ENCODE measurements at regions not wholly inside any gene's neighbourhood (a gene's known extent, or its start where the extent isn't known, plus 50 kb on each side); places are given as distances from the start of the nearest gene placed in this dataset.
"Not testable (repeated sequence)": the region's sequence is repeated elsewhere in the genome, so short reads cannot be mapped to it uniquely, and the experiment has no call there.

- Mint-ChIP-seq H3K9me3 (no peaks in the 10 kb centered on the region), H3K27me3 (peaks cover 9% of the 10 kb centered on the region), H3K4me1 (no peaks in the 10 kb centered on the region), H3K36me3 (no peaks in the 10 kb centered on the region), H3K27ac (no peak overlapping the region), H3K4me3 (no peak overlapping the region)
- CTCF ChIA-PET: no interaction called here
- no peak for DNase-seq
Measured at GRCh38 chr6:15819841-15820240, 157.0 kb upstream of the DTNBP1 start.

GRCh38 chr6:15819226-15819625, 156.4 kb upstream of the DTNBP1 start:
- Mint-ChIP-seq H3K36me3 (no peaks in the 10 kb centered on the region), H3K4me3 (no peak overlapping the region), H3K9me3 (no peaks in the 10 kb centered on the region), H3K27me3 (peaks cover 9% of the 10 kb centered on the region), H3K4me1 (no peaks in the 10 kb centered on the region), H3K27ac (no peak overlapping the region)
- DNase-seq: no peak
- CTCF ChIA-PET: no interaction called here

DNA sequence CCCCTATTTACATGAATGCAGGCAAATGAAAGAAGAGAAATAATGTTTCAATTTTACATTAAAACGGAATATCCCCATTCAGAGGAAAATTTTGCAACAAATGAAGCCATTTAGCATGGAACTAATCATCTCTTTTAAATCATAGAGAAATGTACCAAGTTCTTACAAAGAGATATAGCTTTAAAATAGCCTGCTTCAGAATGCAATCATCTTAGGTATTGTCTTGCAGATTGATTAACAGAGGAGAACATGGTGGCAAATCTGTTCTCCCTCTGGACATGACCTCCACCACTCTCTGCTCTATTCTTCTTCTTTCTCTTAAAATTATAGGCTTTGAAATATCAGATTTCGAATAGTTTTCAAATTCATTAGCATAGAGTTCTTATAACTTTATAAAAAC, 155.7 kb upstream of the DTNBP1 start:
- no peaks in the 10 kb centered on the region for H3K9me3 Mint-ChIP-seq
- CTCF ChIA-PET: no interaction called here
- no peak overlapping the region for H3K27ac Mint-ChIP-seq
- no peak for DNase-seq
- no peaks in the 10 kb centered on the region for H3K36me3 Mint-ChIP-seq
- H3K4me1 Mint-ChIP-seq: no peaks in the 10 kb centered on the region
- peaks cover 9% of the 10 kb centered on the region for H3K27me3 Mint-ChIP-seq
- no peak overlapping the region for H3K4me3 Mint-ChIP-seq

DNA sequence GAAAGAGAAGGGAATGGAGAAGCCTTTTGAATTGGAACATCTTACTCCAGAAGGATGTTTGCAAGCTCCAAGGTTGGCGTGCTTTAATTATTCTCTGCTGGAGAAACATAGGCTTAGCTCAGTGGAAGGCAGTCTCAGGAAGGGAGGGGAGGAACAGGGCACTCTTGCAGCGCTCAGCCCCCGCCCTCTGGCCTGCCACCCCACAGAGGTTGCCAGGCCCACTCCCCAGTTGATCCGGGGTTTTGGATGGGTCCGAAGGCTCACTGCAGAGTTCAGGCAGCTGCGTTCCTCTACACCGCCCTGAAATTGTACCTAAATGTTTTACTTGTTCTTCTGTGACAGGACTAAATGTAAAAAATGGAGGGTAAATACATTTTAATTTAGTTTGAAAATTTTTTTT, 155.2 kb upstream of the DTNBP1 start:
- H3K4me1 Mint-ChIP-seq: no peaks in the 10 kb centered on the region
- H3K27ac Mint-ChIP-seq: no peak overlapping the region
- no peaks in the 10 kb centered on the region for H3K36me3 Mint-ChIP-seq
- CTCF ChIA-PET: no interaction called here
- no peak overlapping the region for H3K4me3 Mint-ChIP-seq
- peaks cover 9% of the 10 kb centered on the region for H3K27me3 Mint-ChIP-seq
- no peaks in the 10 kb centered on the region for H3K9me3 Mint-ChIP-seq
- DNase-seq: no peak

GRCh38 chr6:15817100-15817499, 154.3 kb upstream of the DTNBP1 start:
- no peaks in the 10 kb centered on the region for H3K9me3 Mint-ChIP-seq
- H3K4me1 Mint-ChIP-seq: no peaks in the 10 kb centered on the region
- DNase-seq: no peak
- CTCF ChIA-PET: no interaction called here
- H3K27me3 Mint-ChIP-seq: peaks cover 9% of the 10 kb centered on the region
- no peak overlapping the region for H3K27ac Mint-ChIP-seq
- no peak overlapping the region for H3K4me3 Mint-ChIP-seq
- H3K36me3 Mint-ChIP-seq: no peaks in the 10 kb centered on the region

DNA sequence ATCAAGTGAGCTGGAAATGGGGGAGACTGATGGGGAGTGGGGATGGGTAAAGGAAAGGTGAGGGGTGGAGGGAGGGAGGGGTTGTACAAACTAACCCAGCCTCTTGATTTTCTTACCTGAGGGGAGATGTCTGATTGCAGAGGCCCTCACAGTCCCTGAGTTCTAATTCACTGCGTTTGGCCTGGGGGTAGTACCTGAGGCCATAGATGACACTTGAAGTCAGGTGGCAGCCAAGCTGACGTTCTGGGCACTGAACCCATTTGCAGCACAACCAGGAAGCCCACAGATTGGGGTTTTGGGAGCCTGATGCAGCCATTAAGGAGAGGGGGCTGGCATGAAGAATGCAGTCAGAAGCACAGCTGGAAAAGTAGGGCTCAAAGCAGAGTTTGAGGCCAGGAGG, 153.8 kb upstream of the DTNBP1 start:
- Mint-ChIP-seq H3K4me1 (no peaks in the 10 kb centered on the region), H3K36me3 (no peaks in the 10 kb centered on the region), H3K27me3 (peaks cover 5% of the 10 kb centered on the region), H3K4me3 (no peak overlapping the region), H3K27ac (no peak overlapping the region), H3K9me3 (no peaks in the 10 kb centered on the region)
- CTCF ChIA-PET: no interaction called here
- DNase-seq: no peak

DNA sequence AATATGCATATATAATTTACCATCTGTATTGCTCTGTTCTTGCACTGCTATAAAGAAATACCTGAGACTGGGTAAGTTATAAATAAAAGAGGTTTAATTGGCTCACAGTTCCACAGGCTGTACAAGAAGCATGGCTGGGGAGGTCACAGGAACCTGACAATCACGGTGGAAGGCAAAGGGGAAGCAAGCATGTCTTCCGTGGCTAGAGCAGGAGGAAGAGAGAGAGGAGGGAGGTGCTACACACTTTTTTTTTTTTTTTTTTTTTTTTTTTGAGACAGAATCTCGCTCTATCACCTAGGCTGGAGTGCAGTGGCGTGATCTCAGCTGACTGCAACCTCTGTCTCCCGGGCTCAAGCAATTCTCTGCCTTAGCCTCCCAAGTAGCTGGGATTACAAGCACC, 150.9 kb upstream of the DTNBP1 start:
- H3K27me3 Mint-ChIP-seq, CTCF ChIA-PET: not testable (repeated sequence)

DNA sequence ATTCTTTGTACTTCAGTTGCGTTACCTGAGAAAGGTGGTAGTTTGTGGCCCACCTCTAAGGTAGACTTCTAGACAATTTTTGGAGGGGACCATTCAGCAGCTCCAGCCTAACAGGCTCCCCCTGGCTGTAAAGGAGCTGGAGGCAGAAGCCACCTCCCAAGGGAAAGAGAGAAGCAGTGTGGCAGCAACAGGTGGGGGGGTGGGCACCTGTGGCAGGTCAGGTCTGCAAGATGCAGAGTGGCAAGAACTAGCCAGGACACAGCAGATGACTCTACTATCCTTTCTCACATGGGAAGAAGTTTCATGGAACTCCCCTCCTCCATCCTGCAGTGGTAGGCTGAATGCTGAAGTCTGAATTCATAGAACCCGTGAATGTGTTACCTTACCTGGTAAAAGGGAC, 148.3 kb upstream of the DTNBP1 start:
- CTCF ChIA-PET: interaction anchor here (1.4 kb wide), 1 partner anchor 120 kb away, joined by 4 read pairs; no protein-coding TSS in a partner anchor
- no peak overlapping the region for H3K27ac Mint-ChIP-seq
- no peak overlapping the region for H3K4me3 Mint-ChIP-seq
- H3K36me3 Mint-ChIP-seq: no peaks in the 10 kb centered on the region
- no peaks in the 10 kb centered on the region for H3K4me1 Mint-ChIP-seq
- peaks cover 5% of the 10 kb centered on the region for H3K27me3 Mint-ChIP-seq
- no peak for DNase-seq
- H3K9me3 Mint-ChIP-seq: no peaks in the 10 kb centered on the region

More for the DNA sequence above, 150.9 kb upstream of the DTNBP1 start:
- not testable (repeated sequence) for DNase-seq, H3K36me3 Mint-ChIP-seq, H3K4me3 Mint-ChIP-seq, H3K4me1 Mint-ChIP-seq, H3K9me3 Mint-ChIP-seq, H3K27ac Mint-ChIP-seq

DNA sequence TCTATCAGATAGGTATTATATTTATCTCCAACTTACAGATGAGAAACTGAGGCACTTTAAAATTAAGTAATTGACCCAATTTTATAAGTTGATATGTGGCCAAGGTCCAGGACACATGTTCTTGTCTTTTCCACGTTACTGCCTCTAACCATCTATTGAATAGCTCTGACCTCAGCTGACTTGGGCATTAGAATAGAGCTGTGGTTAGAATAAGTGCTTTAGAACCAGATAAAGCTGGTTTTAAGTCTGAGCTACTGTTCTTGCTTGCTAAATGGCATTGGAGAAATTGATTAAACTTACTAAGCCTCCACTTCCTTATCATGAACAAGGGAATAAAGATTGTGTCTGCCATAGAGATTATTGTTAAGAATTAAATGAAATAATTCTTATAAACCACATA, 147.8 kb upstream of the DTNBP1 start:
- CTCF ChIA-PET: interaction anchor here (1.4 kb wide), 1 partner anchor 119 kb away, joined by 4 read pairs; no protein-coding TSS in a partner anchor
- Mint-ChIP-seq H3K9me3 (no peaks in the 10 kb centered on the region), H3K27me3 (peaks cover 5% of the 10 kb centered on the region), H3K4me3 (no peak overlapping the region), H3K4me1 (no peaks in the 10 kb centered on the region), H3K27ac (no peak overlapping the region), H3K36me3 (no peaks in the 10 kb centered on the region)
- no peak for DNase-seq

GRCh38 chr6:15809367-15809766, 146.5 kb upstream of the DTNBP1 start:
- H3K27me3 Mint-ChIP-seq: peaks cover 5% of the 10 kb centered on the region
- no peak overlapping the region for H3K4me3 Mint-ChIP-seq
- H3K9me3 Mint-ChIP-seq: no peaks in the 10 kb centered on the region
- no peaks in the 10 kb centered on the region for H3K4me1 Mint-ChIP-seq
- CTCF ChIA-PET: no interaction called here
- no peak overlapping the region for H3K27ac Mint-ChIP-seq
- H3K36me3 Mint-ChIP-seq: no peaks in the 10 kb centered on the region
- DNase-seq: no peak

DNA sequence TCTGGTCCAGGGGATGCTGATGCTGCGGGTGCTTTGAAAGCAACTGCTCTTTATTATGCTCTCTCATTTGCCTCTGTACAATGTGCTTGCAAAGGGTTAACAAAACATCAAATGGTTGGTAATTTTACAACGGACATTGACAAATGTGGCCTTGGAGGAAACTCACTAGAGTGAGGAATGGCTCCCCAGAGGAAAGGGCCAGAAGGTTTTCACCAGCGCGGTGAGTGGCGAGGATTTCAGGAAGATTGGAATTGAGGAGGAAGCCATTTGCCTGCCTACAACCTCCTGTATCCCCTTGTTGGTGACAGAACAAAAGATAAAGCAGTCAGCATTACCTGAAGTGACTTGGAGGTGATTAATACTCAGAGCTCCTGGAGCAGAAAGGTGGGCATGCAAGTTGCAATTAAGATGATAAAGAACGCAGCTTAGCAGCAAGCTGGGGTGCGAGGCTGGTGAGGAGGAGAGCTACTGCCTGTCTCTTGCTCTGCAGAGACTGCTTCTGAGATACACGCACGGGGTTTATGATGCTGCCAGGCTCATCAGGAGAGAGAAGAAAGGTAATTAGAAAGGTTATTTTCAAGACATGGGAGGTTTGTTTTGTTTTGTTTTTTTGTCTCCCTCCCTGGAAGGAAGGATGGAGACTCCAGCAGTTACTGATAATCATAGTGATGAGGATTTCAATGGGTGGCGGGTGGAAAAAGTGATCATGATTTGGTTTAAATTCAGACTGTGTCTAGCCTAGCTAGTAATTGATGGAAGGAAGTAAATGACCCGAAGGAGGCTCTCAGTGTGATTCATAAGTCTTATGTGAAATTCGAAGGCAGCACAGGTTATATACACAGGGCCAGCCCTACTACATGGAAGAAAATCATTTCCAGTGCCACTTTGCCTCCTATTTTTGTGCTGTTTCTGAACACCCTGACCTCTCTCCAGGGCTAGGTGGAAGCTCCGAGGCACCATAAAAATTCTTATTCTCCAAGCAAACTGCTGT, 141.6 kb upstream of the DTNBP1 start:
- no peaks in the 10 kb centered on the region for H3K4me1 Mint-ChIP-seq
- no peak overlapping the region for H3K27ac Mint-ChIP-seq
- no peak for DNase-seq
- no peak overlapping the region for H3K4me3 Mint-ChIP-seq
- no peaks in the 10 kb centered on the region for H3K9me3 Mint-ChIP-seq
- no peaks in the 10 kb centered on the region for H3K36me3 Mint-ChIP-seq
- CTCF ChIA-PET: no interaction called here
- peaks cover 3% of the 10 kb centered on the region for H3K27me3 Mint-ChIP-seq

- Mint-ChIP-seq H3K4me1 (no peaks in the 10 kb centered on the region), H3K27me3 (peaks cover 3% of the 10 kb centered on the region), H3K9me3 (peaks cover 9% of the 10 kb centered on the region), H3K4me3 (no peak overlapping the region), H3K27ac (no peak overlapping the region), H3K36me3 (no peaks in the 10 kb centered on the region)
- CTCF ChIA-PET: no interaction called here
- DNase-seq: no peak
Measured at GRCh38 chr6:15802466-15802865, 139.6 kb upstream of the DTNBP1 start.

DNA sequence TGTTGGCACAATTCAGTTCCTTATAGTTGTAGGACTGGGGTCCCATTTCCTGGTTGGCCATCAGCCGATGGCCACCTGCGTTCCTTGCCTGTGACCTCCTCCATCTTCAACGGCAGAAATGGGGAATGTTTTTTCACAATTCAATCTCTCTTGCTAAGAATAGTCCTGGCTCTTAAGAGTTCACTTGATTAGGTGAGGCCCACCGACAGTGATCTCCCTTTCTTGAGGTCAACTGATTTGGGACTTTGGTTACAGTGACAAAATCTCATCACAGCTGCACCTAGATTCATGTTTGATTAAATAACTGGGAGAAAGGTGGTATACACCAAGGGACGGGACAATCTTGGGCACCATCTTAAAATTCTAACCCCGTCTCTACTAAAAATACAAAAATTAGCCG, 139.1 kb upstream of the DTNBP1 start:
- H3K9me3 Mint-ChIP-seq: peaks cover 15% of the 10 kb centered on the region
- peaks cover 3% of the 10 kb centered on the region for H3K27me3 Mint-ChIP-seq
- no peak for DNase-seq
- H3K4me3 Mint-ChIP-seq: no peak overlapping the region
- no peaks in the 10 kb centered on the region for H3K36me3 Mint-ChIP-seq
- no peak overlapping the region for H3K27ac Mint-ChIP-seq
- CTCF ChIA-PET: no interaction called here
- H3K4me1 Mint-ChIP-seq: no peaks in the 10 kb centered on the region

DNA sequence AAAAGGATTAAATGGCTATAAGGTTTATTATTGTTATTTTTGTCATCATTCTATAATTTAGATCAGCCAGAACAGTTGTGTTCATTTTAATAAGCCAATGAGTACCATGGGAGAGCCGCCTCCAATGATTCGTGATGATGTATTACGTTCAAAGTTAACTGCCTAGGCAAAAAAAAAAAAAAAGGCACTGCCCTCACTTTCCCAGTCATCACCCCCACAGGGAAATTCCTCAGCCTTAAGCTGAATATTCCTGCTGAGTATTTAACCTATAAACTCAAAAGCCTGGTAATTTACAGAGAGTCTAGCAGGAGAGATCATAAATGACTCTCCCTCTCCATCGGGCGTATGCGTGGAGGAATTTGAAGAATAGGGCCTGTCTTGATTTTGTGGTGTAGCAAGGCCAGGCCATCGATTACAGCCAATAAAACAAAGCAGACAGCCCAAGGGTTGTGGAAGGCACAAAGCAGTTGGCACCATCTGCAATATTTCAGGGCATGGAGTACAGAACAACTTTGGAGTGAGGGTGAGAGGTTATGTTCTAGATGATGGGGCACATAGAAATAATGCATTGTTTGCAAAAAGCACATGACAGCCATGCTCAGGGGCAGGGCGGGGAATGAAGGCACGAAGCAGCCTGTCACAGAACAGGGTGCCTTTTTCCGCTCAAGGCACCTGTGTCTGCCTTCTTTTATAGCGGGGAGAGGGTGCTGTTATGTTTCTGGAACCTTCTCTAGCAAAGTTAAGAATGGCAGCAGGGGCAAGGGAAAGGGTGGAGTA, 138.2 kb upstream of the DTNBP1 start:
- Mint-ChIP-seq H3K27me3 (peaks cover 3% of the 10 kb centered on the region), H3K4me1 (no peaks in the 10 kb centered on the region), H3K9me3 (peaks cover 15% of the 10 kb centered on the region), H3K4me3 (no peak overlapping the region), H3K27ac (no peak overlapping the region), H3K36me3 (no peaks in the 10 kb centered on the region)
- no peak for DNase-seq
- CTCF ChIA-PET: no interaction called here
